ENCODE measurements at regions not wholly inside any gene's neighbourhood (a gene's known extent, or its start where the extent isn't known, plus 50 kb on each side); places are given as distances from the start of the nearest gene placed in this dataset.

- no peak for DNase-seq (ENCODE audit: low read depth in 3 of 3)
These were observed 542.3 kb downstream of the BCOR start for GRCh38 chrX:39555431-39555830.

GRCh38 chrX:39556056-39556455 lies 541.7 kb downstream of the BCOR start:
- no peak for DNase-seq (ENCODE audit: low read depth in 3 of 3)

- DNase-seq (ENCODE audit: low read depth in 3 of 3) = no peak
These were observed 538.5 kb downstream of the BCOR start for GRCh38 chrX:39559229-39559628.

GRCh38 chrX:39560271-39560670 lies 537.5 kb downstream of the BCOR start:
- DNase-seq (ENCODE audit: low read depth in 3 of 3) = no peak

GRCh38 chrX:39563178-39563577 lies 534.6 kb downstream of the BCOR start:
- DNase-seq (ENCODE audit: low read depth in 3 of 3) = no peak

- no peak for DNase-seq (ENCODE audit: low read depth in 3 of 3)
These were observed 533.0 kb downstream of the BCOR start for GRCh38 chrX:39564751-39565150.

- no peak for DNase-seq (ENCODE audit: low read depth in 3 of 3)
These were observed 523.6 kb downstream of the BCOR start for GRCh38 chrX:39574178-39574577.

- DNase-seq (ENCODE audit: low read depth in 3 of 3) = no peak
These were observed 521.5 kb downstream of the BCOR start for GRCh38 chrX:39576041-39576872.

GRCh38 chrX:39577206-39577984 lies 520.4 kb downstream of the BCOR start:
- DNase-seq (ENCODE audit: low read depth in 3 of 3) = no peak

- peak; percentile 35 to 61 (median 48) for DNase-seq (ENCODE audit: low read depth in 3 of 3)
These were observed 519.5 kb downstream of the BCOR start for GRCh38 chrX:39577985-39578869.

- DNase-seq (ENCODE audit: low read depth in 3 of 3) = no peak
These were observed 517.7 kb downstream of the BCOR start for GRCh38 chrX:39580043-39580442.

- DNase-seq (ENCODE audit: low read depth in 3 of 3) = no peak
These were observed 516.3 kb downstream of the BCOR start for GRCh38 chrX:39581411-39581810.

- DNase-seq (ENCODE audit: low read depth in 3 of 3) = no peak
These were observed 515.7 kb downstream of the BCOR start for GRCh38 chrX:39582091-39582490.

GRCh38 chrX:39582976-39583375 lies 514.8 kb downstream of the BCOR start:
- DNase-seq (ENCODE audit: low read depth in 3 of 3) = no peak

- no peak for DNase-seq (ENCODE audit: low read depth in 3 of 3)
These were observed 511.9 kb downstream of the BCOR start for GRCh38 chrX:39585808-39586207.

GRCh38 chrX:39586359-39586758 lies 511.4 kb downstream of the BCOR start:
- no peak for DNase-seq (ENCODE audit: low read depth in 3 of 3)

- DNase-seq (ENCODE audit: low read depth in 3 of 3) = no peak
These were observed 506.7 kb downstream of the BCOR start for GRCh38 chrX:39591099-39591498.

GRCh38 chrX:39592776-39593175 lies 505.0 kb downstream of the BCOR start:
- no peak for DNase-seq (ENCODE audit: low read depth in 3 of 3)

GRCh38 chrX:39595977-39596376 lies 501.8 kb downstream of the BCOR start:
- DNase-seq (ENCODE audit: low read depth in 3 of 3) = no peak

- no peak for DNase-seq (ENCODE audit: low read depth in 3 of 3)
These were observed 501.3 kb downstream of the BCOR start for GRCh38 chrX:39596437-39596836.

- no peak for DNase-seq (ENCODE audit: low read depth in 3 of 3)
These were observed 498.4 kb downstream of the BCOR start for GRCh38 chrX:39599339-39599738.

GRCh38 chrX:39600222-39600621 lies 497.5 kb downstream of the BCOR start:
- no peak for DNase-seq (ENCODE audit: low read depth in 3 of 3)
